H9 (cell line): ENCODE measurements at regions not wholly inside any gene's neighbourhood (a gene's known extent, or its start where the extent isn't known, plus 50 kb on each side); places are given as distances from the start of the nearest gene placed in this dataset.

ENCODE experiments used
- DNase-seq: peaks from one replicate; pipeline ENCODE4 v3.0.0-alpha.2; 2017
- H2AFZ ChIP-seq: one replicate; pipeline ENCODE4 v1.6.1; 2013; ENCODE audit warnings: mild to moderate bottlenecking, low read length, control low read depth, moderate library complexity
- H2AK5ac ChIP-seq: 2 replicates; pipeline ENCODE4 v1.6.1; 2013; ENCODE audit warnings: low read length, control low read depth, mixed read lengths; ENCODE audit not compliant: insufficient read length
- H2BK120ac ChIP-seq: one replicate; pipeline ENCODE4 v1.6.1; 2013; ENCODE audit warnings: low read depth, mild to moderate bottlenecking, low read length, control low read depth, inconsistent platforms; ENCODE audit not compliant: poor library complexity, severe bottlenecking
- H2BK12ac ChIP-seq: 2 replicates; pipeline ENCODE4 v1.6.1; 2013; ENCODE audit warnings: low read length, control low read depth, mixed read lengths, low read depth; ENCODE audit not compliant: insufficient read length
- H2BK15ac ChIP-seq: 2 replicates; pipeline ENCODE4 v1.6.1; 2013; ENCODE audit warnings: low read depth, low read length, control low read depth
- H2BK20ac ChIP-seq: one replicate; pipeline ENCODE4 v1.6.1; 2013; ENCODE audit warnings: low read depth, mild to moderate bottlenecking, low read length, control low read depth, inconsistent platforms; ENCODE audit not compliant: poor library complexity, severe bottlenecking
- H2BK5ac ChIP-seq: 2 replicates; pipeline ENCODE4 v1.6.1; 2013; ENCODE audit warnings: low read length, control low read depth, mixed read lengths; ENCODE audit not compliant: insufficient read length
- H3K14ac ChIP-seq: 2 replicates; pipeline ENCODE4 v1.6.1; 2013; ENCODE audit warnings: low read length, control low read depth; ENCODE audit not compliant: insufficient read depth
- H3K18ac ChIP-seq: 2 replicates; pipeline ENCODE4 v1.6.1; 2013; ENCODE audit warnings: low read depth, mild to moderate bottlenecking, mixed read lengths, low read length, control low read depth; ENCODE audit not compliant: insufficient read length
- H3K23ac ChIP-seq: 2 replicates; pipeline ENCODE4 v1.6.1; 2013; ENCODE audit warnings: low read length, control low read depth, mixed read lengths, low read depth; ENCODE audit not compliant: insufficient read length
- H3K23me2 ChIP-seq: 2 replicates; pipeline ENCODE4 v1.6.1; 2013; ENCODE audit warnings: low read depth, mild to moderate bottlenecking, mixed read lengths, low read length, control low read depth; ENCODE audit not compliant: insufficient read length, poor library complexity, severe bottlenecking
- H3K27ac ChIP-seq: 2 replicates; pipeline ENCODE4 v1.5.1; 2013; ENCODE audit warnings: low read length, control low read depth, mixed read lengths, low read depth; ENCODE audit not compliant: insufficient read length
- H3K27me3 ChIP-seq: 2 replicates; pipeline ENCODE4 v1.6.1; 2013; ENCODE audit warnings: low read length, control low read depth, inconsistent platforms; ENCODE audit not compliant: insufficient read depth
- H3K4ac ChIP-seq: 2 replicates; pipeline ENCODE4 v1.6.1; 2013; ENCODE audit warnings: low read depth, mild to moderate bottlenecking, control low read depth, inconsistent platforms, low read length, moderate library complexity
- H3K4me1 ChIP-seq: 2 replicates; pipeline ENCODE4 v1.6.1; 2013; ENCODE audit warnings: low read length, control low read depth, inconsistent platforms; ENCODE audit not compliant: insufficient read depth
- H3K4me2 ChIP-seq: 2 replicates; pipeline ENCODE4 v1.6.1; 2013; ENCODE audit warnings: low read length, control low read depth, mixed read lengths; ENCODE audit not compliant: insufficient read length, insufficient read depth
- H3K56ac ChIP-seq: 2 replicates; pipeline ENCODE4 v1.6.1; 2013; ENCODE audit warnings: low read depth, mild to moderate bottlenecking, mixed read lengths, low read length, control low read depth; ENCODE audit not compliant: insufficient read length
- H3K79me1 ChIP-seq: 2 replicates; pipeline ENCODE4 v1.6.1; 2013; ENCODE audit warnings: low read depth, mild to moderate bottlenecking, moderate library complexity, low read length, control low read depth, inconsistent platforms; ENCODE audit not compliant: insufficient read depth, poor library complexity, severe bottlenecking
- H3K79me2 ChIP-seq: 2 replicates; pipeline ENCODE4 v1.6.1; 2013; ENCODE audit warnings: low read length, control low read depth, inconsistent platforms; ENCODE audit not compliant: insufficient read depth
- H3K9ac ChIP-seq: 2 replicates; pipeline ENCODE4 v1.6.1; 2013; ENCODE audit warnings: low read length, control low read depth, mixed read lengths; ENCODE audit not compliant: insufficient read length; ENCODE audit errors: extremely low read depth
- H3K9me3 ChIP-seq: one replicate; pipeline ENCODE4 v1.6.1; 2013; ENCODE audit warnings: low read depth, low read length, inconsistent platforms; ENCODE audit not compliant: control insufficient read depth
- H3T11ph ChIP-seq: one replicate; pipeline ENCODE4 v1.6.1; 2013; ENCODE audit warnings: mild to moderate bottlenecking, low read length, control low read depth, inconsistent platforms
- H4K20me1 ChIP-seq: one replicate; pipeline ENCODE4 v1.6.1; 2013; ENCODE audit not compliant: control insufficient read depth, insufficient read length, insufficient read depth
- H4K5ac ChIP-seq: 2 replicates; pipeline ENCODE4 v1.6.1; 2013; ENCODE audit warnings: low read depth, mild to moderate bottlenecking, mixed read lengths, low read length, control low read depth; ENCODE audit not compliant: insufficient read length
- H4K8ac ChIP-seq: replicated peaks from 2 replicates; pipeline ENCODE4 v1.6.1; 2013; ENCODE audit warnings: low read length, control low read depth, mixed read lengths, low read depth; ENCODE audit not compliant: insufficient read length
- H4K91ac ChIP-seq: 2 replicates; pipeline ENCODE4 v1.6.1; 2013; ENCODE audit warnings: low read depth, mild to moderate bottlenecking, moderate library complexity, mixed read lengths, low read length, control low read depth; ENCODE audit not compliant: insufficient read length
- H3K27ac Mint-ChIP-seq, 3 experiments: 2 replicates in 2 of 3; 3 replicates in 1 of 3; pipeline ENCODE4 v1.8.0; 2020 to 2021; ENCODE audit warnings: mixed read lengths in 3 of 3, mild to moderate bottlenecking in 1 of 3, moderate library complexity in 1 of 3
- H3K27me3 Mint-ChIP-seq: 2 replicates; pipeline ENCODE4 v1.8.0; 2021; ENCODE audit warnings: low read depth, mild to moderate bottlenecking, moderate library complexity, mixed read lengths
- H3K36me3 Mint-ChIP-seq, 3 experiments: 2 replicates in 2 of 3; 3 replicates in 1 of 3; pipeline ENCODE4 v1.8.0; 2020 to 2021; ENCODE audit warnings: low read depth in 3 of 3, mixed read lengths in 3 of 3; ENCODE audit not compliant: insufficient read depth in 1 of 3
- H3K4me1 Mint-ChIP-seq, 2 experiments: 2 replicates each; pipeline ENCODE4 v1.8.0; 2020; ENCODE audit warnings: mixed read lengths in 2 of 2
- H3K4me3 Mint-ChIP-seq, 2 experiments: 2 replicates in 1 of 2; 3 replicates in 1 of 2; pipeline ENCODE4 v1.8.0; 2020 to 2021; ENCODE audit warnings: mild to moderate bottlenecking in 2 of 2, mixed read lengths in 2 of 2, moderate library complexity in 1 of 2
- H3K9me3 Mint-ChIP-seq, 2 experiments: 2 replicates in 1 of 2; 3 replicates in 1 of 2; pipeline ENCODE4 v1.8.0; 2020; ENCODE audit warnings: mild to moderate bottlenecking in 2 of 2, mixed read lengths in 2 of 2, moderate library complexity in 1 of 2
- WGBS: extraction: QIAGEN DNeasy Blood & Tissue Kit; methylation state at CpG from one replicate; pipeline ENCODE4 v1.1.7; 2013; ENCODE audit warnings: missing lambda C conversion rate, low lambda C conversion rate, mixed read lengths; ENCODE audit not compliant: insufficient read length; ENCODE audit errors: extremely low coverage; 5-methylcytosine and 5-hydroxymethylcytosine counted together
- TF ChIP-seq, protein P1 (sequence below): fragments of 200-600 bp; sonication (generic); conservative IDR thresholded peaks from 3 replicates; pipeline ENCODE4 v1.8.0; 2021; ENCODE audit warnings: antibody characterized with exemption, mild to moderate bottlenecking

- Histone ChIP-seq H3K9ac (no peak overlapping the region), H2BK12ac (no peak overlapping the region), H2BK120ac (no peak overlapping the region), H3T11ph (no peak overlapping the region), H2BK5ac (no peak overlapping the region), H3K79me1 (no peaks in the 10 kb centered on the region), H3K18ac (no peak overlapping the region), H3K4ac (no peak overlapping the region), H3K23me2 (no peaks in the 10 kb centered on the region), H3K27me3 (no peaks in the 10 kb centered on the region), H4K20me1 (no peaks in the 10 kb centered on the region), H3K14ac (no peak overlapping the region), H3K56ac (no peak overlapping the region), H2AK5ac (no peak overlapping the region), H4K8ac (no peak overlapping the region), H3K4me1 (no peaks in the 10 kb centered on the region), H2AFZ (no peak overlapping the region), H2BK15ac (no peak overlapping the region), H3K79me2 (no peaks in the 10 kb centered on the region), H3K9me3 (no peaks in the 10 kb centered on the region), H2BK20ac (no peak overlapping the region), H3K23ac (no peak overlapping the region), H4K5ac (no peak overlapping the region), H3K4me2 (no peak overlapping the region), H4K91ac (no peak overlapping the region), H3K27ac (no peak overlapping the region)
- Mint-ChIP-seq H3K27me3 (peaks cover 48% of the 10 kb centered on the region), H3K27ac (no peak overlapping the region; a peak in 2 of 7 replicates), H3K4me3 (no peak overlapping the region), H3K4me1 (peaks cover 0 to 12% of the 10 kb centered on the region in 2 experiments; a peak in 3 of 4 replicates), H3K36me3 (no peaks in the 10 kb centered on the region), H3K9me3 (no peaks in the 10 kb centered on the region)
- no CpG with 5 or more reads among the region's 8 CpGs for WGBS
- TF ChIP-seq, protein P1, sequence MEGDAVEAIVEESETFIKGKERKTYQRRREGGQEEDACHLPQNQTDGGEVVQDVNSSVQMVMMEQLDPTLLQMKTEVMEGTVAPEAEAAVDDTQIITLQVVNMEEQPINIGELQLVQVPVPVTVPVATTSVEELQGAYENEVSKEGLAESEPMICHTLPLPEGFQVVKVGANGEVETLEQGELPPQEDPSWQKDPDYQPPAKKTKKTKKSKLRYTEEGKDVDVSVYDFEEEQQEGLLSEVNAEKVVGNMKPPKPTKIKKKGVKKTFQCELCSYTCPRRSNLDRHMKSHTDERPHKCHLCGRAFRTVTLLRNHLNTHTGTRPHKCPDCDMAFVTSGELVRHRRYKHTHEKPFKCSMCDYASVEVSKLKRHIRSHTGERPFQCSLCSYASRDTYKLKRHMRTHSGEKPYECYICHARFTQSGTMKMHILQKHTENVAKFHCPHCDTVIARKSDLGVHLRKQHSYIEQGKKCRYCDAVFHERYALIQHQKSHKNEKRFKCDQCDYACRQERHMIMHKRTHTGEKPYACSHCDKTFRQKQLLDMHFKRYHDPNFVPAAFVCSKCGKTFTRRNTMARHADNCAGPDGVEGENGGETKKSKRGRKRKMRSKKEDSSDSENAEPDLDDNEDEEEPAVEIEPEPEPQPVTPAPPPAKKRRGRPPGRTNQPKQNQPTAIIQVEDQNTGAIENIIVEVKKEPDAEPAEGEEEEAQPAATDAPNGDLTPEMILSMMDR, result no peak
- no peak for DNase-seq
Measured at GRCh38 chr16:73191660-73192046, 143.7 kb upstream of the ZFHX3 start.
